BE2C (cell line): ENCODE measurements at regions not wholly inside any gene's neighbourhood (a gene's known extent, or its start where the extent isn't known, plus 50 kb on each side); places are given as distances from the start of the nearest gene placed in this dataset.
"Not testable (repeated sequence)": the region's sequence is repeated elsewhere in the genome, so short reads cannot be mapped to it uniquely, and the experiment has no call there.

Experiments
- DNase-seq: peaks from one replicate; pipeline ENCODE4 v3.0.0-alpha.2; 2020
- H3K27me3 ChIP-seq: fragments of 250-450 bp; sonication (Bioruptor Pico); 2 replicates; pipeline ENCODE4 v1.5.1; 2020; ENCODE audit warnings: mild to moderate bottlenecking
- H3K36me3 ChIP-seq: fragments of 250-450 bp; sonication (Bioruptor Pico); 2 replicates; pipeline ENCODE4 v1.5.1; 2020; ENCODE audit warnings: mild to moderate bottlenecking
- H3K4me1 ChIP-seq: fragments of 250-450 bp; sonication (Bioruptor Pico); 2 replicates; pipeline ENCODE4 v1.5.1; 2020
- H3K4me3 ChIP-seq: 2 replicates; pipeline ENCODE4 v1.5.1; 2011; ENCODE audit warnings: low read depth, low read length
- H3K9me3 ChIP-seq: fragments of 250-450 bp; sonication (Bioruptor Pico); 2 replicates; pipeline ENCODE4 v1.5.1; 2020
- CTCF ChIP-seq: IDR thresholded peaks from 2 replicates; pipeline ENCODE4 v1.5.1; 2012; ENCODE audit warnings: mild to moderate bottlenecking, low read depth, low read length

GRCh38 chr9:75197561-75197960 lies 109.2 kb downstream of the OSTF1 start:
- DNase-seq: no peak
- H3K9me3 ChIP-seq: no peaks in the 10 kb centered on the region
- TF ChIP-seq CTCF: no peak
- H3K27me3 ChIP-seq: peaks cover 6% of the 10 kb centered on the region
- H3K4me3 ChIP-seq: no peak overlapping the region
- H3K4me1 ChIP-seq: no peaks in the 10 kb centered on the region
- no peaks in the 10 kb centered on the region for H3K36me3 ChIP-seq

GRCh38 chr9:75198436-75198835 lies 110.1 kb downstream of the OSTF1 start:
- TF ChIP-seq CTCF: peak; percentile 53
- Histone ChIP-seq H3K4me3 (no peak overlapping the region), H3K27me3 (peaks cover 2% of the 10 kb centered on the region; the same call in 1 of the 2 replicates), H3K36me3 (no peaks in the 10 kb centered on the region), H3K4me1 (no peaks in the 10 kb centered on the region), H3K9me3 (no peaks in the 10 kb centered on the region)
- peak; percentile 29 for DNase-seq

GRCh38 chr9:75200892-75201470 lies 112.7 kb downstream of the OSTF1 start:
- H3K27me3 ChIP-seq: no peaks in the 10 kb centered on the region; the same call in 1 of the 2 replicates
- no peak for DNase-seq
- TF ChIP-seq CTCF: peak; percentile 63
- no peaks in the 10 kb centered on the region for H3K4me1 ChIP-seq
- no peak overlapping the region for H3K4me3 ChIP-seq
- no peaks in the 10 kb centered on the region for H3K9me3 ChIP-seq
- H3K36me3 ChIP-seq: no peaks in the 10 kb centered on the region

- no peak for DNase-seq
- H3K4me3 ChIP-seq: no peak overlapping the region
- H3K36me3 ChIP-seq: no peaks in the 10 kb centered on the region
- TF ChIP-seq CTCF: no peak
- H3K4me1 ChIP-seq: no peaks in the 10 kb centered on the region
- H3K9me3 ChIP-seq: no peaks in the 10 kb centered on the region
- no peaks in the 10 kb centered on the region for H3K27me3 ChIP-seq
Observed at GRCh38 chr9:75201480-75202209, 113.3 kb downstream of the OSTF1 start.

GRCh38 chr9:75207997-75208396 lies 119.7 kb downstream of the OSTF1 start:
- not testable (repeated sequence) for H3K36me3 ChIP-seq, H3K9me3 ChIP-seq, H3K4me3 ChIP-seq, H3K4me1 ChIP-seq, H3K27me3 ChIP-seq, DNase-seq

GRCh38 chr9:75210215-75210614 lies 121.9 kb downstream of the OSTF1 start:
- Histone ChIP-seq H3K36me3 (no peaks in the 10 kb centered on the region), H3K4me1 (no peaks in the 10 kb centered on the region), H3K27me3 (peaks cover 5% of the 10 kb centered on the region; the same call in 1 of the 2 replicates), H3K9me3 (no peaks in the 10 kb centered on the region), H3K4me3 (no peak overlapping the region)
- DNase-seq: no peak
- TF ChIP-seq CTCF: no peak
